ENCODE measurements at regions not wholly inside any gene's neighbourhood (a gene's known extent, or its start where the extent isn't known, plus 50 kb on each side); places are given as distances from the start of the nearest gene placed in this dataset.

DNA sequence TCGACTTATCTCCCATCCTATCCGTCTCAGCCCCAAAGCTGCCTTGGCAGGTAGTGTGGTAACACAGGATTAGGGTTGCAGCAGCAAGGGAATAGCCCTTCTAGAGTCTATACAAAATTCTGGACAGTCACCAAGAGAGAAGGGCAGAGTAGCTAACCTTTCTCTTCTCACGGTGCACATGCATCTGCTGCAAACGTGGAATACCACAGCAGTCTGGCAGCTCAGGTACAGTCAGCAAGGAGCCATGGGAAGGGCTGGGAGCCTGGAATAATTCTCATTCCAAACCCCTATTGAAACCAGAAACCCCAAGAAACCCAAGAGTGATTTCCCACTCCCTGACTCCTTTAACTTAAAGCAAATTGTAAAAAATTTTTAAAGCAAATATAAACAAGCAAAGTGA lies 92.3 kb upstream of the THRB start:
- POLR2A ChIA-PET, result no interaction called here
- CTCF ChIA-PET, result no interaction called here
- Histone ChIP-seq H3K36me3 (ENCODE audit: control insufficient read depth in 2 of 2, insufficient read depth in 1 of 2, low read length in 2 of 2) (no peaks in the 10 kb centered on the region), H3K4me1 (ENCODE audit: control insufficient read depth, insufficient read depth, low read length) (no peaks in the 10 kb centered on the region), H3K9me3 (ENCODE audit: control insufficient read depth, insufficient read depth, low read depth, low read length) (no peaks in the 10 kb centered on the region), H3K27ac (ENCODE audit: extremely low read depth, low read depth, low read length) (no peak overlapping the region), H3K4me3 (ENCODE audit: low read depth, low read length) (no peak overlapping the region)
- TF ChIP-seq ZNF626 (tag by site-specific recombination; IDR thresholded peaks at IDR 0.05), result no peak
- no peak for TF ChIP-seq ZBTB20 (tag by site-specific recombination; IDR thresholded peaks at IDR 0.05)
- TF ChIP-seq REPIN1 (tag by site-specific recombination; IDR thresholded peaks at IDR 0.05; ENCODE audit: low read depth), result no peak
- no peak for TF ChIP-seq RBAK (tag by site-specific recombination; IDR thresholded peaks at IDR 0.05)
- TF ChIP-seq ZNF239 (tag by site-specific recombination; IDR thresholded peaks at IDR 0.05), result no peak
- no peak for TF ChIP-seq SCRT2 (tag by site-specific recombination; IDR thresholded peaks at IDR 0.05)
- no peak for TF ChIP-seq ZNF747 (tag by site-specific recombination; IDR thresholded peaks at IDR 0.05)
- no peak for TF ChIP-seq ZNF48 (tag by site-specific recombination; IDR thresholded peaks at IDR 0.05)
- no peak for TF ChIP-seq ZNF707 (tag by site-specific recombination; IDR thresholded peaks at IDR 0.05)
- no peak for TF ChIP-seq ZFP69B (tag by site-specific recombination; IDR thresholded peaks at IDR 0.05)
- no peak for TF ChIP-seq SP7 (tag by site-specific recombination; IDR thresholded peaks at IDR 0.05)
- TF ChIP-seq ZNF350 (tag by site-specific recombination; IDR thresholded peaks at IDR 0.05), result no peak
- TF ChIP-seq BCL11B (tag by site-specific recombination; IDR thresholded peaks at IDR 0.05; ENCODE audit: low read depth), result no peak
- TF ChIP-seq ZNF423 (tag by site-specific recombination; IDR thresholded peaks at IDR 0.05), result no peak

- CTCF ChIA-PET, result interaction anchor here (0.7 kb wide), 1 partner anchor 8 kb away, joined by 3 read pairs; no protein-coding TSS in a partner anchor
- TF ChIP-seq ZNF324 (tag by site-specific recombination; IDR thresholded peaks at IDR 0.05), result no peak
- no peak for TF ChIP-seq MEIS1 (CRISPR knock-in tag; IDR thresholded peaks at IDR 0.05; ENCODE audit: borderline replicate concordance)
- peak; percentile 87 for TF ChIP-seq SCRT2 (tag by site-specific recombination; IDR thresholded peaks at IDR 0.05)
- 0 out of 2 replicates have a peak, but pooled peaks have one; percentile 21 for TF ChIP-seq SCRT1 (tag by site-specific recombination; IDR thresholded peaks at IDR 0.05; ENCODE audit: borderline replicate concordance)
- Histone ChIP-seq H3K4me1 (ENCODE audit: control insufficient read depth, insufficient read depth, low read length) (no peaks in the 10 kb centered on the region), H3K36me3 (ENCODE audit: control insufficient read depth in 2 of 2, insufficient read depth in 1 of 2, low read length in 2 of 2) (no peaks in the 10 kb centered on the region), H3K27ac (ENCODE audit: extremely low read depth, low read depth, low read length) (no peak overlapping the region), H3K9me3 (ENCODE audit: control insufficient read depth, insufficient read depth, low read depth, low read length) (no peaks in the 10 kb centered on the region), H3K4me3 (ENCODE audit: low read depth, low read length) (no peak overlapping the region)
- POLR2A ChIA-PET, result no interaction called here
These were observed 94.2 kb upstream of the THRB start for GRCh38 chr3:24588629-24589512.

DNA sequence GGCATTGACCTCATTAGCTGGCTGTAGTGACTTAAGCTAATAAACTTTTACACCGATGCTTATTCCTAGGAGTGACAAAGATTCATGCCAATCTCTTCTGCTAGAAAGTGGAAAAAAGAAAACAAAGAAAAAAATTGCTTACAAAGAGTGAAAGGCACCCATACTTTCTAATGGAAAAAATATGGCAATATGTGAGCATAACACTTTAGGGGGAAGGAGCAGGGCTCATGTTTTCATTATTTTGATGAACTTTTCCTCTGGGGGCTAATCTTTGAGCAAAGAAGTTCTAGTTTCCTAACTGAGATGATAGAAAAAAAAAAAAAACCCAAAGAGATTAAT lies 94.8 kb upstream of the THRB start:
- no peaks in the 10 kb centered on the region for H3K9me3 ChIP-seq (ENCODE audit: control insufficient read depth, insufficient read depth, low read depth, low read length)
- no peaks in the 10 kb centered on the region for H3K36me3 ChIP-seq (ENCODE audit: control insufficient read depth in 2 of 2, insufficient read depth in 1 of 2, low read length in 2 of 2)
- ChIA-PET CTCF (no interaction called here), POLR2A (no interaction called here)
- TF ChIP-seq PRDM1 (tag by site-specific recombination; IDR thresholded peaks at IDR 0.05) (peak; percentile 88), ZNF449 (tag by site-specific recombination; IDR thresholded peaks at IDR 0.05) (no peak), ZBTB20 (tag by site-specific recombination; IDR thresholded peaks at IDR 0.05) (0 out of 2 replicates have a peak, but pooled peaks have one; percentile 15)
- H3K27ac ChIP-seq (ENCODE audit: extremely low read depth, low read depth, low read length), result no peak overlapping the region
- no peak overlapping the region for H3K4me3 ChIP-seq (ENCODE audit: low read depth, low read length)
- no peaks in the 10 kb centered on the region for H3K4me1 ChIP-seq (ENCODE audit: control insufficient read depth, insufficient read depth, low read length)

Measured in HEK293 (cell line).